DOHH2 (cell line): ENCODE measurements at regions not wholly inside any gene's neighbourhood (a gene's known extent, or its start where the extent isn't known, plus 50 kb on each side); places are given as distances from the start of the nearest gene placed in this dataset.

ENCODE experiments used
- CTCF ChIP-seq: fragments of 200-600 bp; sonication (generic); IDR thresholded peaks from one replicate; pipeline ENCODE4 v1.5.1; 2014; ENCODE audit warnings: antibody characterized with exemption, mild to moderate bottlenecking, low read depth, low read length; ENCODE audit not compliant: poor library complexity, severe bottlenecking
- EZH2phosphoT487 ChIP-seq: fragments of 200-600 bp; sonication (generic); IDR thresholded peaks from 2 replicates; pipeline ENCODE4 v1.6.1; 2017; ENCODE audit warnings: borderline replicate concordance, mild to moderate bottlenecking, antibody characterized with exemption, low read length, moderate library complexity, mixed read lengths

- TF ChIP-seq CTCF (no peak), EZH2phosphoT487 (no peak)
Measured at GRCh38 chr1:81364088-81364487, 436.6 kb upstream of the ADGRL2 start.
